H1 (cell line): ENCODE measurements at regions not wholly inside any gene's neighbourhood (a gene's known extent, or its start where the extent isn't known, plus 50 kb on each side); places are given as distances from the start of the nearest gene placed in this dataset.

ENCODE experiments used
- RAD21 ChIP-seq, 2 experiments: IDR thresholded peaks in 1 of 2; conservative IDR thresholded peaks in 1 of 2; 2 replicates each; pipeline ENCODE4 v1.6.1; 2011; ENCODE audit warnings: low read depth in 2 of 2, low read length in 2 of 2, improper control_type of control experiment in 1 of 2, inconsistent platforms in 1 of 2, mild to moderate bottlenecking in 1 of 2, moderate library complexity in 1 of 2

DNA sequence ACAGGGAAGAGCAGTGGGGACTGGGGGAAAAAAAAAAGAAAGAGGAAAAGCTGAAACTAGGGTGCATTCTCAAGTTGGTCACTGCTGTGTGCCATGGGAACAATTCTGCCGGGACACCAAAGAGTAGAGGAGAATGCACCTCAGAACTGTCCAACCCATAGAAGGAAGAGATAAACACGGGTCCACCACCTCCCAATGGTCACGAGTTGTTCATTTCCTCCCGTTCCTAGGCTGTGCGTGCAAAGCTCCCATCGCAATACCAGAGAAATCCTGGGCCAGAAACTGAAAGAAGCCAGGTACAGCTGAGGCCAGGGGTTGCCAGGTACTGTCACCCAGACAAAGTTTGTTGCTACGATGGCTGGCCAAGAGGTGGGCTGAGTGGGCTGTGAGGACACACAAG is 236.9 kb upstream of the ANKRD55 start (continued):
- no peak for TF ChIP-seq RAD21 (IDR thresholded peaks at IDR 0.05 in 1 of 2, conservative IDR thresholded peaks at IDR 0.05 in 1 of 2; ENCODE audit: low read depth in 2 of 2, low read length in 2 of 2)
